CD4-positive, alpha-beta T cell treated with Interferon alpha-2 for 1 hour (primary cell): ENCODE measurements at regions not wholly inside any gene's neighbourhood (a gene's known extent, or its start where the extent isn't known, plus 50 kb on each side); places are given as distances from the start of the nearest gene placed in this dataset.

Experiments used
- DNase-seq, 2 donors: peaks; one replicate each; pipeline ENCODE4 v3.0.0-alpha.2; 2020 to 2022

- no peak for DNase-seq
Observed at GRCh38 chr6:140140891-140141290, 766.4 kb upstream of the CITED2 start.

- DNase-seq: no peak
Observed at GRCh38 chr6:140138311-140139010, 764.0 kb upstream of the CITED2 start.

GRCh38 chr6:140134224-140134623 lies 759.8 kb upstream of the CITED2 start:
- no peak for DNase-seq

GRCh38 chr6:140130074-140130473 lies 755.6 kb upstream of the CITED2 start:
- DNase-seq: no peak

- DNase-seq: no peak
Observed at GRCh38 chr6:140124498-140124897, 750.0 kb upstream of the CITED2 start.

- no peak for DNase-seq
Observed at GRCh38 chr6:140108167-140108566, 733.7 kb upstream of the CITED2 start.

GRCh38 chr6:140107216-140107615 lies 732.8 kb upstream of the CITED2 start:
- no peak for DNase-seq

- DNase-seq: no peak
Observed at GRCh38 chr6:140105857-140106256, 731.4 kb upstream of the CITED2 start.

GRCh38 chr6:140105241-140105640 lies 730.8 kb upstream of the CITED2 start:
- no peak for DNase-seq

GRCh38 chr6:140101818-140102217 lies 727.4 kb upstream of the CITED2 start:
- DNase-seq: no peak

- no peak for DNase-seq
Observed at GRCh38 chr6:140101367-140101766, 726.9 kb upstream of the CITED2 start.

GRCh38 chr6:140095532-140095931 lies 721.1 kb upstream of the CITED2 start:
- no peak for DNase-seq

- no peak for DNase-seq
Observed at GRCh38 chr6:140091895-140092294, 717.4 kb upstream of the CITED2 start.

- DNase-seq: no peak
Observed at GRCh38 chr6:140090871-140091270, 716.4 kb upstream of the CITED2 start.

- DNase-seq: no peak
Observed at GRCh38 chr6:140083375-140083774, 708.9 kb upstream of the CITED2 start.

GRCh38 chr6:140082867-140083297 lies 708.4 kb upstream of the CITED2 start:
- no peak for DNase-seq

GRCh38 chr6:140079328-140079727 lies 704.9 kb upstream of the CITED2 start:
- DNase-seq: no peak

- DNase-seq: no peak
Observed at GRCh38 chr6:140078561-140079125, 704.2 kb upstream of the CITED2 start.

- DNase-seq: no peak
Observed at GRCh38 chr6:140077827-140078560, 703.5 kb upstream of the CITED2 start.

GRCh38 chr6:140076105-140076504 lies 701.7 kb upstream of the CITED2 start:
- no peak for DNase-seq

- DNase-seq: no peak
Observed at GRCh38 chr6:140073456-140073855, 699.0 kb upstream of the CITED2 start.

GRCh38 chr6:140071601-140072062 lies 697.2 kb upstream of the CITED2 start:
- no peak for DNase-seq

- DNase-seq: no peak
Observed at GRCh38 chr6:140070846-140071473, 696.5 kb upstream of the CITED2 start.

GRCh38 chr6:140069576-140069975 lies 695.1 kb upstream of the CITED2 start:
- no peak for DNase-seq
